SK-N-SH (cell line): ENCODE measurements at regions not wholly inside any gene's neighbourhood (a gene's known extent, or its start where the extent isn't known, plus 50 kb on each side); places are given as distances from the start of the nearest gene placed in this dataset.

ENCODE experiments used
- CTCF ChIP-seq: fragments of 200-600 bp; sonication (generic); IDR thresholded peaks from 2 replicates; pipeline ENCODE4 v1.6.1; 2017; ENCODE audit warnings: antibody characterized with exemption, mild to moderate bottlenecking, moderate library complexity
- ELF1 ChIP-seq: IDR thresholded peaks from 2 replicates; pipeline ENCODE4 v1.4.0; 2012
- EZH2phosphoT487 ChIP-seq: fragments of 200-600 bp; sonication (generic); IDR thresholded peaks from 2 replicates; pipeline ENCODE4 v1.6.1; 2017; ENCODE audit warnings: low read depth, mixed run types, mild to moderate bottlenecking, antibody characterized with exemption, moderate library complexity, borderline replicate concordance
- FOXM1 ChIP-seq: IDR thresholded peaks from 2 replicates; pipeline ENCODE4 v1.4.0; 2012; ENCODE audit warnings: low read depth, mild to moderate bottlenecking
- POLR2AphosphoS5 ChIP-seq: IDR thresholded peaks from 2 replicates; pipeline ENCODE4 v1.6.1; 2012; ENCODE audit warnings: low read depth, low read length
- RFX5 ChIP-seq: IDR thresholded peaks from 2 replicates; pipeline ENCODE4 v1.6.1; 2012; ENCODE audit warnings: mild to moderate bottlenecking, improper control_type of control experiment, low read length
- USF1 ChIP-seq: IDR thresholded peaks from 2 replicates; pipeline ENCODE4 v1.4.0; 2012; ENCODE audit warnings: low read depth, borderline replicate concordance
- TF ChIP-seq, protein P1 (sequence below): fragments of 150-350 bp; IDR thresholded peaks from 2 replicates; pipeline ENCODE4 v1.6.1; 2016; ENCODE audit warnings: mild to moderate bottlenecking, low read depth, low read length

DNA sequence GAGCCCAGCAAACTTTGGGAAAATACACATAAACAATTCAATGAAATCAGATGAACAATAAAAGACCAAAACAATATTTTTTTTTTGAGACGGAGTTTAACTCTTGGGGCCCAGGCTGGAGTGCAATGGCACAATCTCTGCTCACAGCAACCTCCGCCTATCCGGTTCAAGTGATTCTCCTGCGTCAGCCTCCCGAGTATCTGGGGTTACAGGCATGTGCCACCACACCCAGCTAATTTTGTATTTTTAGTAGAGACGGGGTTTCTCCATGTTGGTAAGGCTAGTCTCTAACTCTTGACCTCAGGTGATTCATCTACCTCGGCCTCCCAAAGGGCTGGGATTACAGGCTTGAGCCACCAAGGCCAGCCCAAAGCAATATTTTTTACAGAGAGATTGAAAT lies 1588.5 kb downstream of the BRINP3 start:
- no peak for TF ChIP-seq ELF1
- no peak for TF ChIP-seq USF1
- no peak for TF ChIP-seq RFX5
- no peak for TF ChIP-seq POLR2AphosphoS5
- TF ChIP-seq CTCF, result no peak
- no peak for TF ChIP-seq FOXM1
- TF ChIP-seq, protein P1, sequence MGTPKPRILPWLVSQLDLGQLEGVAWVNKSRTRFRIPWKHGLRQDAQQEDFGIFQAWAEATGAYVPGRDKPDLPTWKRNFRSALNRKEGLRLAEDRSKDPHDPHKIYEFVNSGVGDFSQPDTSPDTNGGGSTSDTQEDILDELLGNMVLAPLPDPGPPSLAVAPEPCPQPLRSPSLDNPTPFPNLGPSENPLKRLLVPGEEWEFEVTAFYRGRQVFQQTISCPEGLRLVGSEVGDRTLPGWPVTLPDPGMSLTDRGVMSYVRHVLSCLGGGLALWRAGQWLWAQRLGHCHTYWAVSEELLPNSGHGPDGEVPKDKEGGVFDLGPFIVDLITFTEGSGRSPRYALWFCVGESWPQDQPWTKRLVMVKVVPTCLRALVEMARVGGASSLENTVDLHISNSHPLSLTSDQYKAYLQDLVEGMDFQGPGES, result no peak
- TF ChIP-seq EZH2phosphoT487, result no peak
